Right lobe of liver (tissue), 6 donors: ENCODE measurements at regions not wholly inside any gene's neighbourhood (a gene's known extent, or its start where the extent isn't known, plus 50 kb on each side); places are given as distances from the start of the nearest gene placed in this dataset.

Experiments
- ATAC-seq, 4 donors: fragments of 200-7000 bp; cut with Tn5 transposase; one replicate each; pipeline ENCODE4 v1.9.1; 2020; ENCODE audit warnings: mild to moderate bottlenecking in 4 of 4, moderate library complexity in 4 of 4
- DNase-seq, 3 donors: peaks; one replicate each; pipeline ENCODE4 v3.0.0-alpha.2; 2020
- H3K27ac ChIP-seq, 3 donors: fragments of 200-600 bp; one replicate each; pipeline ENCODE4 v1.8.0; 2022
- H3K27me3 ChIP-seq, 2 donors: fragments of 200-600 bp; one replicate each; pipeline ENCODE4 v1.8.0; 2022
- H3K36me3 ChIP-seq, 4 donors: fragments of 200-600 bp; sonication (generic) in 1 of 4; one replicate each; pipeline versions ENCODE4 v1.5.1 to v1.8.0; 2017 to 2022; ENCODE audit warnings: control low read depth in 1 of 4
- H3K4me1 ChIP-seq, 4 donors: fragments of 200-600 bp; sonication (generic) in 1 of 4; one replicate each; pipeline versions ENCODE4 v1.5.1 to v1.8.0; 2017 to 2022; ENCODE audit warnings: control low read depth in 1 of 4
- H3K4me3 ChIP-seq, 3 donors: fragments of 200-600 bp; one replicate each; pipeline ENCODE4 v1.8.0; 2022
- H3K9me3 ChIP-seq, 4 donors: fragments of 200-600 bp; sonication (generic) in 1 of 4; one replicate each; pipeline versions ENCODE4 v1.5.1 to v1.8.0; 2017 to 2022; ENCODE audit warnings: control low read depth in 1 of 4
- CTCF ChIP-seq, 4 donors: fragments of 200-600 bp in 3 of 4; fragments of 450-650 bp in 1 of 4; IDR thresholded peaks; one replicate each; pipeline versions ENCODE4 v1.5.1 to v1.8.0; 2016 to 2022; ENCODE audit warnings: antibody characterized with exemption in 4 of 4, mild to moderate bottlenecking in 2 of 4
- POLR2A ChIP-seq: fragments of 450-650 bp; IDR thresholded peaks from one replicate; pipeline ENCODE4 v1.6.1; 2017; ENCODE audit warnings: antibody characterized with exemption, mild to moderate bottlenecking
- WGBS: methylation state at CpG from one replicate; pipeline ENCODE4 v1.1.6; 2018; ENCODE audit warnings: low coverage, low lambda C conversion rate; ENCODE audit not compliant: insufficient coverage; ENCODE audit errors: missing lambda C conversion rate; 5-methylcytosine and 5-hydroxymethylcytosine counted together
- intact Hi-C, 2 donors: fragments of 100-400 bp; cut with DNase I; formaldehyde crosslinking; loops; one replicate each; pipeline versions ENCODE4 v1.11.2 to v1.14.1; 2022
- donor health status: DM: no; HTN: yes; CAD: no.
- donor health status: DM: no; HTN: no; CAD: no.
- donor health status: DM: no; HTN: no; CAD: no.
- donor health status: DM: no; HTN: yes; CAD: no.
- donor health status: DM: no; HTN: yes; CAD: no.

GRCh38 chr16:76732894-76733293, 455.7 kb downstream of the CNTNAP4 start:
- intact Hi-C loops = no loop called here
- DNase-seq (no peak), ATAC-seq (no peak)
- Histone ChIP-seq H3K27me3 (no peaks in the 10 kb centered on the region), H3K4me1 (no peaks in the 10 kb centered on the region), H3K4me3 (no peak overlapping the region), H3K9me3 (no peaks in the 10 kb centered on the region), H3K36me3 (no peaks in the 10 kb centered on the region), H3K27ac (no peak overlapping the region)
- TF ChIP-seq POLR2A (no peak), CTCF (IDR thresholded peaks at IDR 0.05) (no peak)

- 78% methylated on average over 4 of the region's 4 CpGs for WGBS
- intact Hi-C loops = no loop called here
- no peaks in the 10 kb centered on the region for H3K36me3 ChIP-seq
These were observed 449.4 kb upstream of the MON1B start for GRCh38 chr16:76741623-76742022.

GRCh38 chr16:76748461-76749348, 442.3 kb upstream of the MON1B start:
- no peaks in the 10 kb centered on the region for H3K9me3 ChIP-seq
- H3K4me1 ChIP-seq = no peaks in the 10 kb centered on the region
- no peak for DNase-seq
- TF ChIP-seq POLR2A = no peak
- no peak for TF ChIP-seq CTCF (IDR thresholded peaks at IDR 0.05)
- no peak overlapping the region for H3K4me3 ChIP-seq
- intact Hi-C loops = no loop called here
- H3K27ac ChIP-seq = no peak overlapping the region
- no peaks in the 10 kb centered on the region for H3K27me3 ChIP-seq
- no peaks in the 10 kb centered on the region for H3K36me3 ChIP-seq
- ATAC-seq = no peak
- 24% methylated on average over 3 of the region's 3 CpGs for WGBS

More at GRCh38 chr16:76741623-76742022, 449.4 kb upstream of the MON1B start:
- ATAC-seq (no peak), DNase-seq (no peak)
- H3K27ac ChIP-seq = no peak overlapping the region
- H3K4me3 ChIP-seq = no peak overlapping the region
- no peaks in the 10 kb centered on the region for H3K27me3 ChIP-seq
- no peaks in the 10 kb centered on the region for H3K4me1 ChIP-seq
- TF ChIP-seq CTCF (IDR thresholded peaks at IDR 0.05) = no peak
- no peak for TF ChIP-seq POLR2A
- H3K9me3 ChIP-seq = no peaks in the 10 kb centered on the region

- TF ChIP-seq POLR2A (no peak), CTCF (IDR thresholded peaks at IDR 0.05) (no peak)
- DNase-seq = no peak
- H3K9me3 ChIP-seq = no peaks in the 10 kb centered on the region
- no peaks in the 10 kb centered on the region for H3K4me1 ChIP-seq
- ATAC-seq = no peak
- H3K4me3 ChIP-seq = no peak overlapping the region
- no peak overlapping the region for H3K27ac ChIP-seq
- intact Hi-C loops = no loop called here
- H3K27me3 ChIP-seq = no peaks in the 10 kb centered on the region
- no peaks in the 10 kb centered on the region for H3K36me3 ChIP-seq
- WGBS = 62% methylated on average over 3 of the region's 3 CpGs
These were observed 441.1 kb upstream of the MON1B start for GRCh38 chr16:76749780-76750375.
